ENCODE measurements at regions not wholly inside any gene's neighbourhood (a gene's known extent, or its start where the extent isn't known, plus 50 kb on each side); places are given as distances from the start of the nearest gene placed in this dataset.

DNA sequence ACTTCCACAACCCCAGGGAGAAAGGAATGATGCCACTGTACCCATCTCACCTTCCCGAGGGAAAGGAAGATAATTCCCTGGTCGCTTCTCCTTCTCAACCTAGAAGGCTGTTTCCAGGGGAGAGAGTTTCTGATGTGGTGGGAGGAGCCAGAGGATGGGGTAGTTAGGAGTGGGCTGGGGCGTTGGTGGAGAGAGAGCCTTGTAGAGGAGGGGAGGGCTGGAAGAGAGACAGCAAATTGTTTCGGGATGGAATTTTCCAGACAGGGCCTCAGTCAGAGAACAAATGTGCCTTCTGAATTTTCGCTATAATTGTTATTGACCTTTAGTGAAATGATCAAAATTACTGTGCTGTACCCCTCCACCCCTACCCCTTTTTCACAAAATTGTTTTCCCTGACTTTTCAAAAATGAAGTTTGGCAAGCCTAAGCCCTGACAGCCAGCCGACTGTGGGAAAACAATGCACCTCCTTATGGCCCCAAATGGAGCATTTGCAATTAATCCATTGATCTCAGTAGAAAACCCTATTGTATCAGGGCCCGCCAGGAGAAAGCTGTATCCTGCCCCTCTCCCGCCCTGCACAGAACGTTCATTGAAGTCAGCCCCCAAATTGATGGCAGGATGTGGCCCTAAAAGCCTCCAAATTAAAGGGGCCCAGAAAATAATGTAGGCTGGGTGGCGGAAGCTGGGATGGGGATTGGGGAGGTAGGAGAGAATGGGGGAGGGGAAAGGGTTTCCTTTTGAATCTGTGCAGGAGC lies 69.1 kb upstream of the JUN start:
- TF ChIP-seq, protein P1, sequence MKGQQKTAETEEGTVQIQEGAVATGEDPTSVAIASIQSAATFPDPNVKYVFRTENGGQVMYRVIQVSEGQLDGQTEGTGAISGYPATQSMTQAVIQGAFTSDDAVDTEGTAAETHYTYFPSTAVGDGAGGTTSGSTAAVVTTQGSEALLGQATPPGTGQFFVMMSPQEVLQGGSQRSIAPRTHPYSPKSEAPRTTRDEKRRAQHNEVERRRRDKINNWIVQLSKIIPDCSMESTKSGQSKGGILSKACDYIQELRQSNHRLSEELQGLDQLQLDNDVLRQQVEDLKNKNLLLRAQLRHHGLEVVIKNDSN (IDR thresholded peaks at IDR 0.05), result no peak
- no peak for TF ChIP-seq EP300 (IDR thresholded peaks at IDR 0.05; ENCODE audit: borderline replicate concordance)
- no peak for TF ChIP-seq CREB1 (IDR thresholded peaks at IDR 0.05; ENCODE audit: low read depth)
- TF ChIP-seq YY1 (IDR thresholded peaks at IDR 0.05; ENCODE audit: low read depth), result no peak
- TF ChIP-seq MAX (IDR thresholded peaks at IDR 0.05), result no peak
- TF ChIP-seq RAD21 (IDR thresholded peaks at IDR 0.05; ENCODE audit: low read depth), result no peak
- no peak for TF ChIP-seq CEBPB (IDR thresholded peaks at IDR 0.05)

All from Ishikawa (cell line).